DMS 273 (cell line): ENCODE measurements at regions not wholly inside any gene's neighbourhood (a gene's known extent, or its start where the extent isn't known, plus 50 kb on each side); places are given as distances from the start of the nearest gene placed in this dataset.

ENCODE experiments used
- DNase-seq: peaks from one replicate; lab custom pipeline; 2025; ENCODE audit not compliant: unreplicated experiment; lab: John Stamatoyannopoulos, UW

DNA sequence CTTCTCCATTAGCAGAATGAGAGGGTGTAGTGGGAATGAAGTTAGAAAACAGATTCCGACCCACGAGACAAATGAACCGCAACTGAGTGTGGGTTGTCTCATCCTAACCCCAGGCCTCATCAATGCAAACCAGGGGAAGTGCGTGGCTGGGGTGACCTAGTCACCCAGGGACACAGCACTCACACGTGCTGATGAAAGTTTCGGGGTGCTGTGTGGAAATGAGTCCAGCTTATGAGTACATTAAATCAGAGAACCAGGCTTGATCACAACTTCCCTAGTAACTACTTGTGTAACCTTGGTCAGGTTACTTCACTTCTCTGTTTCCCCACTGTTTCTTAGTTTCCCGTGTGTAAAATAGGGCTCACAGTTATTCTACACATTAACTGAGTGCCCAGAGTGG, 95.4 kb upstream of the CDKN3 start:
- no peak for DNase-seq

GRCh38 chr14:54306806-54307205, 90.0 kb upstream of the CDKN3 start:
- no peak for DNase-seq

- no peak for DNase-seq
These were observed 87.2 kb upstream of the CDKN3 start for GRCh38 chr14:54309615-54310014.

- DNase-seq = peak; percentile 10
These were observed 86.5 kb upstream of the CDKN3 start for GRCh38 chr14:54310151-54310850.

DNA sequence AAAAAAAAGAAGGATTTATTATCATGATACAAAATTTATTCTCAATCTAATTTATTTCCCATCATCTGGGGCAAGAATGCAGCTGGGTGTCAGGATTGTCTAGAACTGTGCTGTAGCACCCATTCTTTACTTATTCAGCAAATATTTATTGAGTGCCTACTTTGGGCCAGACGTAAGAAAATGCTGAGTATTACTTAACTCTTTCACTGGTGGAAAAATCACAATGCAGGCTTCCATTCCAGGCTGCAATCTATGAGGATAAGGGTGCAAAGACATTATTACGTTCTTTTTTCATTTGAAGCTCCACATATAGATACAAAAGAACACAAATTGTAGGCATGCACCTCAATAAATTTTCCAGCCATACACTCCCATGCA, 86.0 kb upstream of the CDKN3 start:
- no peak for DNase-seq

DNA sequence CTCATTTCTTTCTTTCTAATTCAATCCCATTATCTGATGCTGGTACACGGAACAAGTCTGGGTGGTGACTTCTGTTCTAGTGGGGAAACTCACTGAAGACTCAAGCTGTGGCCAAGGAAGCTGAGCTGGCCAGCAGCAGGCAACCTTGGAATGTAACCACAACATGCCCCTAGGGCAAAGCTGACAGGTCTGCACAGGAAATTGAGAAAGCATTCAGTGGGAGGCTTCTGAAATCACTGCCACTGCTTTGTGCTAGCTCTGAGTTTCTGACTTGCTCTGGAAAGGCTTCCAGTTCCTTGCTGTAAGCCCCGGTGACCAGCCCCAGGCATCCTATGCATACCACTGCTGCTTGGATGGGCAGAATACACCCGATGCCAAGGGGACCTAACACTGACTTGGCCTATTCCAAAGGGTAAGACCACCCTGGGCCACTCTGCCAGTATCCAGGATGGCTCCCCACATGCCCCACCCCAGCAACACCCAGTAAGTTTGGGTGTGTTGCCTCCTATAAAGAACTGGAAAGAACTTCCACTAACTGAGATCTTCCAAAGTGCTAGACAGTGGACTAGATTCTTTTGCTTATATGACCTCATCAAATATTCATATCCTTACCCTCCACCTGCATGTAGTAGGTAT, 84.5 kb upstream of the CDKN3 start:
- no peak for DNase-seq

DNA sequence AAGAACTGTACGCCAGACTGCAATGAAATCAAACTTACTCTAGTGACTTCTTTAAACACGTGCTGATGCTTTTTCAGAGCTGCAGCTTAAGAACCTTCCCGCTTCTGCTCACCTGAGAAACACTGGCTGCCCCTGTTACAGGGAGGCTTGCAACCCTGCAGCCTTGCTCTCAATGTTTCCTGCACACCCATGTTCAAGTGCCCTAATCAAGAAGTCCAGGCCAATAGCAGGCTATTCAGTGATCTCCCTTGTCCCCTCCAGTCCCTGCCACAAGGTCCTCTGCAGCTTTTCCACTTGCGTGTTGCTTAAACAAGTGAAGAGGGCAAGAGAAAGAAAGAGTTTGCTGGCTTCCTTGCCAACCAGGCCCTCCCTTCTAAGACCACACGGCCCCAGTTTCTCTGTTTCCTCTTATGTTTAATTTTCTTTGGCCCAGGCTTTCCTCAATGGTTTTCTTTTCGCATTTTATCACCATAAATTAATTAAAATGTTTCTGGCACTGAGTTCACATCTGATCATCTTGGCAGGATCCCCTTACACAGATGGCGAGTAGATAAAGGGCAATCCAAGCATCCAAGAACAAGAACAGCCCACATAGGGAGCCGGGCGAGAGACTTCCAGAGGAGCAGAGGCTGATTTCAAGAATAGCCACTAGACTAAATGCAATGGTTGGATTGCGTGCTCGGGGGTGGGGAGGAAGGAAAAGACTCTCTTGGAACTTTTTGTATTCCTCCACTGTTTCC, 82.3 kb upstream of the CDKN3 start:
- DNase-seq = peak; percentile 65

GRCh38 chr14:54316652-54317051, 80.2 kb upstream of the CDKN3 start:
- DNase-seq = no peak

- DNase-seq = no peak
These were observed 79.4 kb upstream of the CDKN3 start for GRCh38 chr14:54317391-54317790.

DNA sequence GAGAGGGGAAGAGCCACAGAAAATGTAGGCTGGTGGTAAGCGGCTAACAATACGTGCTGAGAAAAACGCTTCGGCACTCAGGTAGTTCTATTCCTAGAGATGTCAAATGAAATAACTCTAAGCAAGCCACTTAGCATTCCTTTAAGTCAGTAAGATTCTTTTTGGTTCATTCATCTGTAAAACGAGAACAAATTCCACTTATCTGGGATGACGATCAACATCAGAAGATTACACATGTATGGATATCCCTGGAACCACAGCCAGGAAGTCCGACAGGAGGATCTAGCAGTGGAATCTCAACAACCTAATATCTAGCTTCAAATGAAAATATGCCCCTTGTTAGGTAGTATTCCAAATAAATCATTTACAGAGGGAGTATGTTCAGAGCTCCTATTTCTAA, 74.6 kb upstream of the CDKN3 start:
- no peak for DNase-seq

- DNase-seq = peak; percentile 85
These were observed 74.0 kb upstream of the CDKN3 start for GRCh38 chr14:54322701-54323337.

- DNase-seq = peak; percentile 20
These were observed 71.0 kb upstream of the CDKN3 start for GRCh38 chr14:54325766-54326165.

DNA sequence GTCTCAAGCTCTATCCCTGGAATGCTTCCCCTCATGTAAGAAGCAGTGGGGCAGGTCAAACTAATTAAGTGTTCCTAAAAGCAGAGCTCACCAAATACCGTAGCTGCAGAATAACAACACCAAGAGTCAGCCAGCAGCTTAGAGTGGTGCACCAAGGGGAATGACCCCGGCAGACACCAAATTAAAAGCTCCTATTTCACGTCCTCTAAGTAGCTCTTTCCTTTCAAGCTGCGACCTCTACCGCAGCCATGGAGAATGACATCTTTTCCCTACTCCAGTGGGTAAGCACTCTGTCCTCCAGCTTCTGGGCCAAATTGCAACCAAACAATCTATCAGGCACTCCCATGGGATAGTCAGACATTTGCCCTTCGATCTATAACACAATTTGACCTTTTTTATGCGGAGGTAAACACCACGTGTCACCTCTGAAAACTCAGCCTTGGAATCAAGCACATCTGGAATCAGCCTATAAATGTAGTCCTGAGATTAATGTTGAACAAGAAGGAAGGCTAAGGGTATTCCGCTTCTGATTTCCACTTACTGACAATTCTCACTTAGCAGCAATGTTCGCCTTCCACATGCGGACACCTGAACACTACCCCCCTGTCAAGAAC, 67.6 kb upstream of the CDKN3 start:
- peak; percentile 86 for DNase-seq

GRCh38 chr14:54330876-54331275, 65.9 kb upstream of the CDKN3 start:
- DNase-seq = no peak

DNA sequence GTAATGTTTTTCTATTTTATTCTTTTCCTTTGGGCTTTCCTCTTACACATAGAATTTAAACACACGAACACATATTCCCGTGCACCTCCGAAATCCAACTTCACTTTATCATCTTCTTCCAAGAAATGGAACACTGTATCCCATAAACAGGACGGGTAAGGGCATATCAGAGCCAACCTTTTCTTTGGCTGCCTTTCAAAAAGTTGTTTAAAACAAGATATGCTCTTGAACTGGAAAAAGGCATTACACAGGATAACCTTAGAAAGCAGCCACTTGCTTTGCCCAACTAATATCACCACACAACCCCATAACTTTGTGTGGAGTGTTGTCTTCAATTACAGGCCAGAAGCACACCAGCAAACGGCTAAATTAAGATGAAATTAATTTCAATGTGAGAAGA, 65.3 kb upstream of the CDKN3 start:
- DNase-seq = no peak

GRCh38 chr14:54332490-54332889, 64.3 kb upstream of the CDKN3 start:
- no peak for DNase-seq

- DNase-seq = no peak
These were observed 63.3 kb upstream of the CDKN3 start for GRCh38 chr14:54333511-54333910.

DNA sequence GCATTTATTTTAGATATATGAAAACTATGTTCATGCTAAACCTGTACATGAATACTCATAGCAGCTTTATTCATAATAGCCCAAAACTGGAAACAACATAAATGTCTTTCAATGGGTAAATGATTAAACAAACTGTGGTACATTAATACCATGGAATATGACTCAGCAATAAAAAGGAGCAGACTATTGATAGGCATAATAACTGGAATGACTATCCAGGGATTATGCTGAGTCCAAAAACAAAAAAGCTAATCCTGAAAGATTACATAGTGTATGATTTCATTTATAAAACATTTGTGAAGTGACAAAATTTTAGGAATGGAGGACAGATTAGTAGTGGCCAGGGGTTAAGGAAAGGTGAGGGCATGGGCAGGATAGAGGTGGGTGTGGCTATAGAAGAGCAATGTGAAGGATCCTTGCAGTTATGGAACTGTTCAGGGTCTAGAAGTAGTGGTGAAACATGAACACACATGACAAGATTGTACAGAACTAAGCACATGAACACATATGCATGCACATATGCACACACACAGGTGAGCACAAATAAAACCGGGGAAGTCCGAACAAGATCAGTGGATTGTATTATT, 61.1 kb upstream of the CDKN3 start:
- DNase-seq = no peak

DNA sequence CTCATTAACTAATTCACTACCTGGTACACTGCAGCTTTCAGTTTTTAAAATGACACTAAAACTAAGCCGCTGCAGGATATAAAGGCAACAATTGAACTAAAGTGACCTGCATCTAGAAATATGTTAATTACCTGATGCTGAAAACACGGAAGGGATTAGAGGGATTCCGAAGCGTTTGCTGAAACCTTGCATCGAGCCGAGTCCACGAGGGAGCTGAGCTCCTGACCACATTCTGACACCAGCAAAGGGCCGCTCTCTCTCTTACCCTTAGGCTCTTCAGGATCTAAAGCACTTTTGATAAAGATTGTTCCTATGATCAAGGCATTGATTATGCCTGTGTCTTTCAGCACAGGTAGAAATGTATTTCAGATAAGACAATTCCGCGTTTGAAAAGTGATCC, 59.5 kb upstream of the CDKN3 start:
- DNase-seq = no peak

GRCh38 chr14:54338696-54339317, 58.0 kb upstream of the CDKN3 start:
- DNase-seq = peak; percentile 63

DNA sequence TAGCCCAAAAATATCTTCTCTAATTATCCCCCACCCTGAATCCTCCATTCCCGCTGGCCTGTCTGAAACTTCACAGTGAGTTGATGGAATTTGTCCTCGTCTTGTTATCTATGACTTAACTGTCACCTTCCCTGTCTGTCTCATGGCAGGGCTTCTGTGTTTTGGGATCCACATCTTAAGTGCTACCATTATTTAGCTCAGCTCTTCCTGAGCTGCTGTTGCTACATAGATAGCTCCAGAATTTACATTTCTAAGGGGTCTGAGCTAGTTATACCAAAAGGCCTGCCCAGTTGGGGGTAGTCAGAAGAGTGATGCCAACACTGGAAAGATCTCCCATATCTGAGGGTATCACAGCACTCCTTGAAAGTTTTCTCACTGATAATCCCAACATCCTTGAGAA, 57.0 kb upstream of the CDKN3 start:
- DNase-seq = no peak
